OCI-LY7 (cell line): ENCODE measurements at regions not wholly inside any gene's neighbourhood (a gene's known extent, or its start where the extent isn't known, plus 50 kb on each side); places are given as distances from the start of the nearest gene placed in this dataset.

Source experiments
- BruUV-seq: library from RNA; stranded (reverse); fragments of 400-500 nt; replicated peaks from 2 replicates; lab custom pipeline; 2021; lab: Mats Ljungman, UMichigan
- CTCF ChIA-PET: fragments of 300-600 bp; sonication (Branson Sonifier 250); formaldehyde crosslinking; loops from one replicate; lab custom pipeline; 2022; ENCODE audit warnings: antibody characterized with exemption; ENCODE audit not compliant: unreplicated experiment; lab: Charles Lee
- POLR2A ChIA-PET: fragments of 300-600 bp; sonication (Branson Sonifier 250); formaldehyde crosslinking; loops from one replicate; lab custom pipeline; 2022; ENCODE audit warnings: antibody characterized with exemption; lab: Charles Lee
- DNase-seq: peaks from one replicate; pipeline ENCODE4 v3.0.0-alpha.2; 2015; ENCODE audit warnings: low spot score
- H2AFZ ChIP-seq: fragments of 200-600 bp; sonication (generic), shearing (Covaris generic); 2 replicates; pipeline ENCODE4 v1.6.1; 2014; ENCODE audit warnings: mild to moderate bottlenecking, antibody characterized with exemption, low read length, moderate library complexity
- H3K27ac ChIP-seq: fragments of 200-600 bp; sonication (generic); 2 replicates; pipeline ENCODE4 v1.5.1; 2014; ENCODE audit warnings: mixed run types, low read depth, mild to moderate bottlenecking, moderate library complexity, low read length, inconsistent platforms; ENCODE audit not compliant: poor library complexity, severe bottlenecking
- H3K36me3 ChIP-seq: fragments of 200-600 bp; sonication (generic); 2 replicates; pipeline ENCODE4 v1.6.1; 2014; ENCODE audit warnings: mild to moderate bottlenecking, antibody characterized with exemption, low read length, moderate library complexity, mixed read lengths; ENCODE audit not compliant: insufficient read depth
- H3K4me1 ChIP-seq: fragments of 200-600 bp; sonication (generic); 2 replicates; pipeline ENCODE4 v1.5.1; 2014; ENCODE audit warnings: mild to moderate bottlenecking, low read length; ENCODE audit not compliant: insufficient read depth, poor library complexity, severe bottlenecking
- H3K4me2 ChIP-seq: fragments of 200-600 bp; sonication (generic); 2 replicates; pipeline ENCODE4 v1.6.1; 2014; ENCODE audit warnings: mild to moderate bottlenecking, low read length
- H3K4me3 ChIP-seq: fragments of 200-600 bp; sonication (generic); 2 replicates; pipeline ENCODE4 v1.5.1; 2014; ENCODE audit warnings: mild to moderate bottlenecking, low read depth, low read length; ENCODE audit not compliant: poor library complexity, severe bottlenecking
- H3K79me2 ChIP-seq: fragments of 200-600 bp; sonication (generic); 2 replicates; pipeline ENCODE4 v1.6.1; 2016; ENCODE audit warnings: low read depth, mild to moderate bottlenecking, low read length, moderate library complexity, mixed read lengths; ENCODE audit not compliant: insufficient read depth
- H3K9me2 ChIP-seq: fragments of 200-600 bp; sonication (generic); 2 replicates; pipeline ENCODE4 v1.6.1; 2016; ENCODE audit warnings: mild to moderate bottlenecking, low read length, mixed read lengths; ENCODE audit not compliant: insufficient read depth
- H3K9me3 ChIP-seq: fragments of 200-600 bp; sonication (generic); 2 replicates; pipeline ENCODE4 v1.6.1; 2014; ENCODE audit warnings: mild to moderate bottlenecking, mixed run types, low read length, mixed read lengths
- H4K20me1 ChIP-seq: fragments of 200-600 bp; sonication (generic); 2 replicates; pipeline ENCODE4 v1.6.1; 2014; ENCODE audit warnings: mild to moderate bottlenecking, antibody characterized with exemption, low read length, moderate library complexity, mixed read lengths; ENCODE audit not compliant: insufficient read depth
- CTCF ChIP-seq: fragments of 200-600 bp; sonication (generic); conservative IDR thresholded peaks from 2 replicates; pipeline ENCODE4 v1.5.1; 2014; ENCODE audit warnings: mild to moderate bottlenecking, antibody characterized with exemption, low read length, moderate library complexity, mixed read lengths
- EZH2phosphoT487 ChIP-seq: fragments of 200-600 bp; sonication (generic); IDR thresholded peaks from 2 replicates; pipeline ENCODE4 v1.6.1; 2018; ENCODE audit warnings: low read depth, borderline replicate concordance, mild to moderate bottlenecking, mixed run types, antibody characterized with exemption, low read length, moderate library complexity, mixed read lengths
- intact Hi-C: fragments of 100-400 bp; cut with micrococcal nuclease; formaldehyde crosslinking; loops from one replicate; pipeline ENCODE4 v1.10.0; 2022; ENCODE audit not compliant: unreplicated experiment

- Histone ChIP-seq H3K36me3 (no peaks in the 10 kb centered on the region), H4K20me1 (no peaks in the 10 kb centered on the region), H2AFZ (no peak overlapping the region), H3K9me3 (no peaks in the 10 kb centered on the region), H3K4me3 (no peak overlapping the region), H3K27ac (no peak overlapping the region), H3K9me2 (no peaks in the 10 kb centered on the region), H3K4me2 (no peak overlapping the region), H3K4me1 (no peaks in the 10 kb centered on the region), H3K79me2 (no peaks in the 10 kb centered on the region)
- BruUV-seq = no TSS peak
- ChIA-PET CTCF (no interaction called here), POLR2A (interaction anchor here (0.7 kb wide), 1 partner anchor 247 kb away, joined by 3 read pairs; no protein-coding TSS in a partner anchor)
- DNase-seq = no peak
- intact Hi-C loops = no loop called here
- TF ChIP-seq CTCF (no peak), EZH2phosphoT487 (no peak)
These were observed 364.5 kb upstream of the MAD2L1 start for GRCh38 chr4:120431180-120431579.

GRCh38 chr4:120418146-120418545, 351.5 kb upstream of the MAD2L1 start:
- Histone ChIP-seq H3K27ac (no peak overlapping the region), H3K4me1 (no peaks in the 10 kb centered on the region), H3K4me2 (no peak overlapping the region), H3K4me3 (no peak overlapping the region), H4K20me1 (no peaks in the 10 kb centered on the region), H2AFZ (no peak overlapping the region), H3K9me2 (no peaks in the 10 kb centered on the region), H3K9me3 (no peaks in the 10 kb centered on the region), H3K79me2 (no peaks in the 10 kb centered on the region), H3K36me3 (no peaks in the 10 kb centered on the region)
- intact Hi-C loops = no loop called here
- ChIA-PET POLR2A (no interaction called here), CTCF (no interaction called here)
- DNase-seq = no peak
- no TSS peak for BruUV-seq
- no peak for TF ChIP-seq EZH2phosphoT487
- TF ChIP-seq CTCF = no peak

GRCh38 chr4:120415896-120416295, 349.2 kb upstream of the MAD2L1 start:
- Histone ChIP-seq H2AFZ (no peak overlapping the region), H3K27ac (no peak overlapping the region), H3K36me3 (no peaks in the 10 kb centered on the region), H3K79me2 (no peaks in the 10 kb centered on the region), H3K4me3 (no peak overlapping the region), H4K20me1 (no peaks in the 10 kb centered on the region), H3K4me1 (no peaks in the 10 kb centered on the region), H3K9me2 (no peaks in the 10 kb centered on the region), H3K9me3 (no peaks in the 10 kb centered on the region), H3K4me2 (no peak overlapping the region)
- DNase-seq = no peak
- TF ChIP-seq CTCF = no peak
- ChIA-PET CTCF (no interaction called here), POLR2A (interaction anchor here (1.1 kb wide), 1 partner anchor 20 kb away, joined by 3 read pairs; no protein-coding TSS in a partner anchor)
- intact Hi-C loops = no loop called here
- no TSS peak for BruUV-seq
